Natural killer cell (primary cell): ENCODE measurements at regions not wholly inside any gene's neighbourhood (a gene's known extent, or its start where the extent isn't known, plus 50 kb on each side); places are given as distances from the start of the nearest gene placed in this dataset.

Source experiments
- ATAC-seq, 3 donors: fragments of 150-1000 bp in 2 of 3; fragments of 200-7000 bp in 1 of 3; cut with Tn5 transposase; 1 replicate in 1 of 3; 2 replicates in 2 of 3; pipeline ENCODE4 v1.10.0; 2021; ENCODE audit warnings: mild to moderate bottlenecking in 2 of 3, moderate library complexity in 2 of 3
- DNase-seq, 2 donors: peaks; one replicate each; pipeline versions ENCODE4 v3.0.0 to v3.0.0-alpha.2; 2013 to 2021; ENCODE audit warnings: mixed read lengths in 1 of 2
- H3K27ac ChIP-seq: one replicate; pipeline ENCODE4 v1.5.1; 2013; ENCODE audit warnings: mild to moderate bottlenecking, low read length
- H3K27me3 ChIP-seq: one replicate; pipeline ENCODE4 v1.6.1; 2013; ENCODE audit warnings: low read length; ENCODE audit not compliant: control insufficient read depth, insufficient read depth
- H3K36me3 ChIP-seq: one replicate; pipeline ENCODE4 v1.6.1; 2013; ENCODE audit warnings: low read length; ENCODE audit not compliant: control insufficient read depth, insufficient read depth
- H3K4me1 ChIP-seq: one replicate; pipeline ENCODE4 v1.6.1; 2013; ENCODE audit warnings: low read length; ENCODE audit not compliant: control insufficient read depth, insufficient read depth
- H3K4me3 ChIP-seq: one replicate; pipeline ENCODE4 v1.5.1; 2013; ENCODE audit warnings: low read length
- H3K9me3 ChIP-seq: one replicate; pipeline ENCODE4 v1.6.1; 2013; ENCODE audit warnings: low read length; ENCODE audit not compliant: control insufficient read depth, insufficient read depth
- H3K27ac Mint-ChIP-seq, 2 donors: one replicate each; pipeline ENCODE4 v1.8.0; 2022; ENCODE audit warnings: mild to moderate bottlenecking in 2 of 2, mixed read lengths in 2 of 2, moderate library complexity in 1 of 2
- H3K27me3 Mint-ChIP-seq, 2 donors: one replicate each; pipeline ENCODE4 v1.8.0; 2022; ENCODE audit warnings: low read depth in 2 of 2, mixed read lengths in 2 of 2
- H3K36me3 Mint-ChIP-seq: one replicate; pipeline ENCODE4 v1.8.0; 2022; ENCODE audit warnings: mixed read lengths
- H3K4me1 Mint-ChIP-seq, 2 donors: one replicate each; pipeline ENCODE4 v1.8.0; 2022; ENCODE audit warnings: mixed read lengths in 2 of 2
- H3K4me3 Mint-ChIP-seq: one replicate; pipeline ENCODE4 v1.8.0; 2022; ENCODE audit warnings: mild to moderate bottlenecking, moderate library complexity, mixed read lengths
- H3K9me3 Mint-ChIP-seq, 2 donors: one replicate each; pipeline ENCODE4 v1.8.0; 2022; ENCODE audit warnings: mixed read lengths in 2 of 2
- WGBS: methylation state at CpG from one replicate; pipeline ENCODE4 v1.1.7; 2013; ENCODE audit warnings: missing lambda C conversion rate; ENCODE audit not compliant: insufficient coverage; 5-methylcytosine and 5-hydroxymethylcytosine counted together
- intact Hi-C: fragments of 100-400 bp; cut with micrococcal nuclease; formaldehyde crosslinking; loops from one replicate; pipeline ENCODE4 v1.14.2; 2022
- TF ChIP-seq, protein P1 (sequence below): fragments of 200-600 bp; IDR thresholded peaks from one replicate; pipeline ENCODE4 v1.8.0; 2022; ENCODE audit warnings: antibody characterized with exemption

DNA sequence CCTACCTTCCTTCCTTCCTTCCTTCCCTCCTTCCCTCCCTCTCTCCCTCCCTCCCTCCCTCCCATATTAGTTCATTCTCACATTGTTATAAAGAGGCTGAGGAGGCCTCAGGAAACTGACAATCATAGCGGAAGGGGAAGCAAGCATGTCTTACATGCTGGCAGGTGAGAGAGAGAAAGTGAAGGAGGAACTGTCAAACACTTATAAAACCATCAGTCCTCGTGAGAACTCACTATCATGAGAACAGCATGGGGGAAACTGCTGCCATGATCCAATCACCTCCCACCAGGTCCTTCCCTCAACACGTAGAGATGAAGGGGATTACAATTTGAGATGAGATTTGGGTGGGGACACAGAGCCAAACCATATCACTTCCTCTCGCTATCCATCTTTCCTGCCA lies 281.6 kb upstream of the FOXF1 start:
- H3K27me3 Mint-ChIP-seq = peaks cover 11 to 12% of the 10 kb centered on the region in 2 donors
- H3K4me3 Mint-ChIP-seq = no peak overlapping the region
- Histone ChIP-seq H3K4me1 (no peaks in the 10 kb centered on the region), H3K27me3 (no peaks in the 10 kb centered on the region), H3K27ac (no peak overlapping the region), H3K9me3 (no peaks in the 10 kb centered on the region), H3K36me3 (no peaks in the 10 kb centered on the region), H3K4me3 (no peak overlapping the region)
- TF ChIP-seq, protein P1, sequence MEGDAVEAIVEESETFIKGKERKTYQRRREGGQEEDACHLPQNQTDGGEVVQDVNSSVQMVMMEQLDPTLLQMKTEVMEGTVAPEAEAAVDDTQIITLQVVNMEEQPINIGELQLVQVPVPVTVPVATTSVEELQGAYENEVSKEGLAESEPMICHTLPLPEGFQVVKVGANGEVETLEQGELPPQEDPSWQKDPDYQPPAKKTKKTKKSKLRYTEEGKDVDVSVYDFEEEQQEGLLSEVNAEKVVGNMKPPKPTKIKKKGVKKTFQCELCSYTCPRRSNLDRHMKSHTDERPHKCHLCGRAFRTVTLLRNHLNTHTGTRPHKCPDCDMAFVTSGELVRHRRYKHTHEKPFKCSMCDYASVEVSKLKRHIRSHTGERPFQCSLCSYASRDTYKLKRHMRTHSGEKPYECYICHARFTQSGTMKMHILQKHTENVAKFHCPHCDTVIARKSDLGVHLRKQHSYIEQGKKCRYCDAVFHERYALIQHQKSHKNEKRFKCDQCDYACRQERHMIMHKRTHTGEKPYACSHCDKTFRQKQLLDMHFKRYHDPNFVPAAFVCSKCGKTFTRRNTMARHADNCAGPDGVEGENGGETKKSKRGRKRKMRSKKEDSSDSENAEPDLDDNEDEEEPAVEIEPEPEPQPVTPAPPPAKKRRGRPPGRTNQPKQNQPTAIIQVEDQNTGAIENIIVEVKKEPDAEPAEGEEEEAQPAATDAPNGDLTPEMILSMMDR = no peak
- H3K27ac Mint-ChIP-seq = no peak overlapping the region
- intact Hi-C loops = no loop called here
- peaks cover 0 to 3% of the 10 kb centered on the region in 2 donors for H3K9me3 Mint-ChIP-seq
- DNase-seq (no peak), ATAC-seq (no peak)
- no peaks in the 10 kb centered on the region for H3K4me1 Mint-ChIP-seq
- 100% methylated on average over 1 of the region's 4 CpGs for WGBS
- H3K36me3 Mint-ChIP-seq = no peaks in the 10 kb centered on the region

DNA sequence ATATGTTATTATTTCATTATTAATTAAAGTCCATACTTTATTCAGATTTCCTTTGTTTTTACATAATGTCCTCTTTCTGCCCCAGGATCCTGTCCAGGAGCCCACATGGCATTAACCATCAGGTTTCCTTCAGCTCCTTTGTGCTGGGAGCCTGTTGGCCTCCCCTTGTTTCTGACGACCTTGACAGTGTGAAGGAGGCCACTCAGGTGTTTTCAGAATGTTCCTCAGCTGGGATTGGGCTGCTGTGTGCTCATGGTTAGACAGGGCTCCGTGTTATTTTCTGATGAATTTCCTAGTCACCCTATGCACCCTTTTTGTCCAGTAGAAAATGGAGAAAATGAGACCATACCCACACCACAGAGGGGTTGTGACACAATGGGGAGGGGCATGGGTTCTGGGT lies 281.0 kb upstream of the FOXF1 start:
- Mint-ChIP-seq H3K27ac (no peak overlapping the region), H3K4me1 (no peaks in the 10 kb centered on the region), H3K4me3 (no peak overlapping the region), H3K36me3 (no peaks in the 10 kb centered on the region), H3K27me3 (peaks cover 11 to 12% of the 10 kb centered on the region in 2 donors), H3K9me3 (peaks cover 0 to 3% of the 10 kb centered on the region in 2 donors)
- TF ChIP-seq, protein P1 = no peak
- Histone ChIP-seq H3K36me3 (no peaks in the 10 kb centered on the region), H3K4me3 (no peak overlapping the region), H3K27ac (no peak overlapping the region), H3K27me3 (no peaks in the 10 kb centered on the region), H3K4me1 (no peaks in the 10 kb centered on the region), H3K9me3 (no peaks in the 10 kb centered on the region)
- WGBS = 36% methylated on average over 2 of the region's 2 CpGs
- ATAC-seq (no peak), DNase-seq (no peak)
- intact Hi-C loops = no loop called here

DNA sequence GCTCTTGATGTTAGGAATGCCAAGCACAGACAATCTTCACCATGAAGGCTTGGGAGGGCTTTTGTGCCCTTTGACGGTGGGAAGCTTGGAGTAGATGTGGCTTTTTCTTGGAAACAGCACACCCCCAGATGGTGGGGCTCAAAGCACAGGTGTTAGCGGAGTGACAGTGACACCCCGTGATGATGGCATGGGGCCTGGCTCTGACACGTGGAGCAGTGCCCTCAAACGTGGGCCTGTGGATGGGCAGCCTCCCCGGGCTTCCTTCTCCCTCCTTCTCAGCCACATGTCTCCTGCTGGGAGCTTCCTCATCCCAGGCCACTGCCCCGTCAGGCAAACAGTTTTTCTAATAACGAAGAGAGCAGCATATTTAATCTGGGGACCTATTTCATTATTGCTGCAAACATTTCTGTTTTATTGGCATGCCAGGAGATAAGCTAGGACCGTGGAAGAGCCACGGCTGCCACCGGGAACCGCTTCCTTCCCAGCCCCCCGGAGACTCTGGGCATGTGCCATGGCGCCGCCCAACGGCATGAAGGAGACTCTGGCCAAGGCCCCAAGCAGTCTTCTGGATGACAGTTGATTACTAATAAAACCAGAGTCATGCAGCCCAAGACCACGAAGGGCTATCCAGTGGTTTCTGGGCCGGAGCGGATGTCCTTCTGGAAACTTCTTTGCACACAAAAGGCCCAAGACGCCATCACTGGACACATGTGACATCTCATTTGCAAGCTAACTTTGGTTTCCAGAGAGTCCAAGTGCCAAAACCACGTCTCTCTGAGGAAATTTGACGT lies 280.3 kb upstream of the FOXF1 start:
- H3K36me3 Mint-ChIP-seq = no peaks in the 10 kb centered on the region

More for the DNA sequence above, 280.3 kb upstream of the FOXF1 start:
- Mint-ChIP-seq H3K4me3 (no peak overlapping the region), H3K9me3 (peaks cover 0 to 3% of the 10 kb centered on the region in 2 donors), H3K27ac (no peak overlapping the region), H3K27me3 (peaks cover 11 to 12% of the 10 kb centered on the region in 2 donors), H3K4me1 (no peaks in the 10 kb centered on the region)
- 81% methylated on average over 22 of the region's 22 CpGs for WGBS
- intact Hi-C loops = no loop called here
- Histone ChIP-seq H3K27me3 (no peaks in the 10 kb centered on the region), H3K9me3 (no peaks in the 10 kb centered on the region), H3K36me3 (no peaks in the 10 kb centered on the region), H3K4me3 (no peak overlapping the region), H3K27ac (no peak overlapping the region), H3K4me1 (no peaks in the 10 kb centered on the region)
- DNase-seq (no peak), ATAC-seq (no peak)
- TF ChIP-seq, protein P1 = no peak
